ENCODE measurements at regions not wholly inside any gene's neighbourhood (a gene's known extent, or its start where the extent isn't known, plus 50 kb on each side); places are given as distances from the start of the nearest gene placed in this dataset.

DNA sequence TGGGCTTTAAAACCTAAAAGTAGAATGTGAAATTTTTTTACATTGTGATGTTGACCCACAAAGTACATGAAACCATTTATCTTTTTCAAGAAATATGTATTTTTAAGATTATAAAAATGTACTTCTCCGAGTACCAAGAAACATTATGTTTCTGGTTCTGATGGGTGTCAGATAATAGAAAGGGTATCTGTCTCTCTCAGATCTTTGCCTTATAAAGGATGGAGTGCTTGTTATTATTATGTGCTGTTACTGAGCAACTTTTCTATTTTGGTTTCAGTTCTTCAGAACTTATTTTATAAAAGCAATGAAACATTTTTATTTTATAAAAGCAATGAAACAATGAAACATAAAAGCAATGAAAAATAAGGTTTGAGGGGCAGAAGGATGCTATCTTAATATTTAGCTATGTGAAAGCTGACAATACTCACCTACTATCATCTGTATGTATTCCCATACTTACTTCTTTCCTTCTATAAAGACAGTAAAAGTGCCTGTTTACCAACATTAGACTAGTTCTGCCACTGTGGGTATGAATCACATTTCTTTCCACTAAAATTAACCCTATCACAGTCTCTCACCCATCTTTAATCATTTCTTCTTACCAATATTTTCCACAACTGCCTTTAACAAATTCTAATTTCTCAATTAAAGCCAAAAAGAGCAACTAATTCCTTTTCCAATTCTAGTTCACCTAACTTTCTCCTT, 540.7 kb upstream of the KCNMB2 start:
- TF ChIP-seq POLR2A (IDR thresholded peaks at IDR 0.05): no peak
- TF ChIP-seq, protein P1, sequence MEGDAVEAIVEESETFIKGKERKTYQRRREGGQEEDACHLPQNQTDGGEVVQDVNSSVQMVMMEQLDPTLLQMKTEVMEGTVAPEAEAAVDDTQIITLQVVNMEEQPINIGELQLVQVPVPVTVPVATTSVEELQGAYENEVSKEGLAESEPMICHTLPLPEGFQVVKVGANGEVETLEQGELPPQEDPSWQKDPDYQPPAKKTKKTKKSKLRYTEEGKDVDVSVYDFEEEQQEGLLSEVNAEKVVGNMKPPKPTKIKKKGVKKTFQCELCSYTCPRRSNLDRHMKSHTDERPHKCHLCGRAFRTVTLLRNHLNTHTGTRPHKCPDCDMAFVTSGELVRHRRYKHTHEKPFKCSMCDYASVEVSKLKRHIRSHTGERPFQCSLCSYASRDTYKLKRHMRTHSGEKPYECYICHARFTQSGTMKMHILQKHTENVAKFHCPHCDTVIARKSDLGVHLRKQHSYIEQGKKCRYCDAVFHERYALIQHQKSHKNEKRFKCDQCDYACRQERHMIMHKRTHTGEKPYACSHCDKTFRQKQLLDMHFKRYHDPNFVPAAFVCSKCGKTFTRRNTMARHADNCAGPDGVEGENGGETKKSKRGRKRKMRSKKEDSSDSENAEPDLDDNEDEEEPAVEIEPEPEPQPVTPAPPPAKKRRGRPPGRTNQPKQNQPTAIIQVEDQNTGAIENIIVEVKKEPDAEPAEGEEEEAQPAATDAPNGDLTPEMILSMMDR (IDR thresholded peaks at IDR 0.05): no peak

All from breast epithelium (tissue), 3 donors.